ENCODE measurements at regions not wholly inside any gene's neighbourhood (a gene's known extent, or its start where the extent isn't known, plus 50 kb on each side); places are given as distances from the start of the nearest gene placed in this dataset.
"Not testable (repeated sequence)": the region's sequence is repeated elsewhere in the genome, so short reads cannot be mapped to it uniquely, and the experiment has no call there.

DNA sequence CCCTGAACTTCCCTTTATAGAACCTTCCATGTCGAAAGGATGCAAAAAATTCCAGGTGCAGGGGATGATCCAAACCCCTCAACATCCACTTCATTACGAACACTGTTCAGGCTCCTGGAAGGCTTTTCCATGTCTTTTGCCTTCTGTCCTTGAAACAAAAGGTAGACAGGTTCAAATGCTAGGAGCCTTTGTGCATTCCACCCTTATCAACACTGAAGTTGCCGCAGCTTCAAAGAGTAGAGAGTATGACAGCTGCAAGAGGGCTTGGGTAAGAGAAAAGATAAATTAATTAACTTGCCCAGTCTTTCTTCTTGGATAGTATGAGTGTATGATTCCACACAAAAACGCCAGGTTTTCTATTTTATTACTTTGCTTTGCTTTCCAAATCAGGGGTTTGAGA, 269.1 kb upstream of the MSX2 start:
- H3K27me3 Mint-ChIP-seq (ENCODE audit: low read depth), result no peaks in the 10 kb centered on the region
- no peak overlapping the region for H3K4me3 Mint-ChIP-seq (ENCODE audit: low read depth)
- no peak overlapping the region for H3K27ac Mint-ChIP-seq
- no peak for DNase-seq (ENCODE audit: low spot score)
- H3K36me3 Mint-ChIP-seq (ENCODE audit: low read depth), result no peaks in the 10 kb centered on the region
- intact Hi-C loops (cut with micrococcal nuclease), result no loop called here
- peaks cover 7% of the 10 kb centered on the region for H3K4me1 Mint-ChIP-seq (ENCODE audit: low read depth)
- H3K9me3 Mint-ChIP-seq, result no peaks in the 10 kb centered on the region

DNA sequence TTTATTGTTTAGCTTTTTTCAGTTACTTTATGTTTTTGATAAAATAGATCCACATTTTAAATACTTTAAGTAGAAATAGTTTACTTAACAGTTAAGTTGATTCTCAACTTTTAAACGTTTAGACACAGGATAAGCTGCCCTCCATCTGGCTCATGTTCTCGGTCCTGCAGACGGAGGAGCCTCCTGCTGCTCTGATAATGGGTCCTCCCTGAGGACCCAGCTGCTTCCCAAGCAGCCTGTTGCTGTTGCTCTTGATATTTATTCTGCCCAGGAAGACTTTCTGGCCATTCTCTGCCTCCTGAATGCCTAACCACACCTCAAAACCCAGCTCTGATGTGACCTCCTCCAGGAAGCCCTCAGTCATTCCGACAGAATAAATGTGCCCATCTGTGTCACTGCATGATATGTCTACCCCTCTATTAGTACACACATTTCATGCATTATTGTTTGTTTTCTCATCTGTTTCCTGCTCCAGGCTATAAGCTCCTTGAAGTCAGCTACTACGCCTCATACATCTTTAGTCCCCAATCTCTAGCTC, 267.2 kb upstream of the MSX2 start:
- no peaks in the 10 kb centered on the region for H3K27me3 Mint-ChIP-seq (ENCODE audit: low read depth)
- no peak overlapping the region for H3K27ac Mint-ChIP-seq
- no peaks in the 10 kb centered on the region for H3K36me3 Mint-ChIP-seq (ENCODE audit: low read depth)
- H3K4me3 Mint-ChIP-seq (ENCODE audit: low read depth), result no peak overlapping the region
- H3K9me3 Mint-ChIP-seq, result no peaks in the 10 kb centered on the region
- intact Hi-C loops (cut with micrococcal nuclease), result no loop called here
- no peak for DNase-seq (ENCODE audit: low spot score)
- H3K4me1 Mint-ChIP-seq (ENCODE audit: low read depth), result peaks cover 7% of the 10 kb centered on the region

DNA sequence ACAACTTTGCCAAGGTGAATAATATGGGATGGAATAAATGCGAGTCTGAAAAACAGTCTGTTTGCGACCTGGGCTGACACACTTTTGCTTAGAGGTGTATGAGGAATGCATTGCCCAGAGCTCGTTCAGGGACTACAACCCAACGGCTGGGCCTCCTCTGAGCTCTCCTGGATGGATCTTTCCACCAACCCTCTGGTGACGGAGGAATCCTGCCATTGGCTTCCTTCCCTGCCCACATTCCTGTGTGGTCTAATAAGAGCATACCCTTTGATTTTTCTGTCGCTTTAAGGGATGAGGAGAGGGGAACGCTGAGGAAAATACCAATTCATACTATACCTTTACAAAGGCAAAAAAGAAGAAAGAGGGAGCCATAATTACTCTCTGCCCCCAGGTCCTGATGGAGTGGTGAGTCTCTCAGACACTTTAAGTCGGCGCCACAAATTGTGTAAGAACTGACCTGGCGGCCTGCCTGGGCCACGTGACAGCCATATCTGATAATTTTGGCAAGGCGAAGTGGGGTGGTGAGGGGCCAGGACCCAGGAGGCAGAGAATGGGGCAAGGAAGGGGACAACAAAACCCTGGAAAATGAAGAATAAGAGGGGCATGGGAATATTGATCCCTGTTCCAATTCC, 265.2 kb upstream of the MSX2 start:
- Mint-ChIP-seq H3K4me1 (ENCODE audit: low read depth) (peaks cover 4% of the 10 kb centered on the region), H3K27ac (no peak overlapping the region), H3K9me3 (no peaks in the 10 kb centered on the region), H3K36me3 (ENCODE audit: low read depth) (no peaks in the 10 kb centered on the region), H3K27me3 (ENCODE audit: low read depth) (no peaks in the 10 kb centered on the region), H3K4me3 (ENCODE audit: low read depth) (no peak overlapping the region)
- intact Hi-C loops (cut with micrococcal nuclease), result no loop called here
- no peak for DNase-seq (ENCODE audit: low spot score)

DNA sequence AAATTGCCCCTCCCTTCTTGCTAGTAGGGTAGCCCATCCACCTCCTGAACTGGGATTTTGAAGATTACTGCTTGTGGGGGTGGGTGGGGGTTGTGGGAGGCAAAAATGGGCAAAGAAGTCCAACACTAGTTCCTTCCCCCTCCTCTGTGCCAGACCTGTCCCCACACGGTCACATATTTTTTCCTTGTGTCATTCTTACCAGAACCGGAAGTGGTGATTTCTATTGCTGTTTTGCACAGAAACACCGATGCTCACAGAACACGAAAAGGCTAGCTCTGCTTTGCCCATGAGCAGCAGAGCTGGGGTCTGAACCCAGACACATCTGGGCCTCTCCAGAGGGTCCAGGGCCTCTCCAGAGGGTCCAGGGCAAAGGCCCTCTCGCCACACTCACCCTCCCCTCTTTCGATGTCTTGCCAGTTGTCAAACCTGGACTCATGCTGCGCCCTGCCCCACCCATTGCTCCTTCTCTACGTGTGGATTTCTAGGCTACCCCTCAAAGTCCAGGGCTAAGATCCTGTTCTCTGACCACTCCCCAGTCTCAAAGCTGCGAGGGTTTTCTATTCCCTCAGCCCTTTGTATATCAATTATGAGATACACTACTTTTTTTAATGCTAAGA, 264.4 kb upstream of the MSX2 start:
- no peak overlapping the region for H3K4me3 Mint-ChIP-seq (ENCODE audit: low read depth)

DNA sequence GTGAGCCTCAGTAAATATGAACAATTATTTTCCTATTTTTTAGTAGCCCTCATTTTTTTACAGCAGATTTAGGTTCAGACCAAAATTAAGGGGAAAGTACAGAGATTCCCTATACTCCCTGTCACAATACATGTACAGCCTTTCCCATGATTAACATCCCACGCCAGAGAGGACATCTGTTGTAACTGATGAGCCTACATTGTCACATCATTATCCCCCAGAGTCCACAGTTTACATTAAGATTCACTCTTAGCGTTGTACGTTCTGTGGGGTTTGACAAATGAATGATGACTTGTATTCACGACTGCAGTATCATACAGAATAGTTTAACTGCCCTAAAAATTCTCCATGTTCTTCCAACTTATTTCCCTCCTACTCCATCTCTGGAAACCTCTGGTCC, 262.3 kb upstream of the MSX2 start:
- no peak for DNase-seq (ENCODE audit: low spot score)
- intact Hi-C loops (cut with micrococcal nuclease), result no loop called here
- no peaks in the 10 kb centered on the region for H3K4me1 Mint-ChIP-seq (ENCODE audit: low read depth)
- H3K27me3 Mint-ChIP-seq (ENCODE audit: low read depth), result no peaks in the 10 kb centered on the region
- H3K36me3 Mint-ChIP-seq (ENCODE audit: low read depth), result no peaks in the 10 kb centered on the region
- peaks cover 4% of the 10 kb centered on the region for H3K9me3 Mint-ChIP-seq
- no peak overlapping the region for H3K27ac Mint-ChIP-seq
- no peak overlapping the region for H3K4me3 Mint-ChIP-seq (ENCODE audit: low read depth)

More for the DNA sequence above, 264.4 kb upstream of the MSX2 start:
- no peak overlapping the region for H3K27ac Mint-ChIP-seq
- H3K4me1 Mint-ChIP-seq (ENCODE audit: low read depth), result no peaks in the 10 kb centered on the region
- no peaks in the 10 kb centered on the region for H3K9me3 Mint-ChIP-seq
- no peak for DNase-seq (ENCODE audit: low spot score)
- H3K36me3 Mint-ChIP-seq (ENCODE audit: low read depth), result no peaks in the 10 kb centered on the region
- no peaks in the 10 kb centered on the region for H3K27me3 Mint-ChIP-seq (ENCODE audit: low read depth)
- intact Hi-C loops (cut with micrococcal nuclease), result no loop called here

DNA sequence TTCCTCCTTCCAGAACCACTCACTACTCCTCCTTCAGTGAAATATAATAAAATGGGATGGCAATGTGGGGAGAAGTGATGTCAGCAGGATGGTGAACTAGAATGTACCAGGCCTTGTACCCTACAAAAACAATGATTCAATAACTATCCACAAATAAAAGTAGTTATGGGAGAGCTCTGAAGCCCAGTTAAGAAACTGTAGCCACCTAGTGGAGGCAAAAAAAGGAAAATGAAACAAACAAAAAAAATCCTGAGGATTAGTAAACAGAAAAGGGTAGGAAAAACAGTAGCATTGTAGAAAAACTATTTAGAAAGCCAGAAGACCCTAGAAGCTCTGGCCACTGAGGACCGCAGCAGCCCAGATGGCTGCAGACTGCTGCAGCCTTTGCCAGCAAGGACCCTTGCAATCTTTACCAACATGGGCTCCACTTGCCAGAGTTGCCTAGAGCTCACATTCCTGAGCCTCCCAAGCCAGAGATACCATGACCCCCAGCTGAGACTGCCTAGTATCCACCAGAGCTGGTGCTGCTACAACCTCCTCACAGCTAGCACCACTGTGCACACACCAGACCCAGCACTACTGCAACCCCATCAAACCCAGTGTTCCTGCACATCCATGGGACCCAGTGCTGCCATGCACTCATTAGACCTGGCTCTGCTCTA, 259.7 kb upstream of the MSX2 start:
- no peak for DNase-seq (ENCODE audit: low spot score)
- H3K27ac Mint-ChIP-seq, result no peak overlapping the region
- H3K9me3 Mint-ChIP-seq, result peaks cover 4% of the 10 kb centered on the region
- intact Hi-C loops (cut with micrococcal nuclease), result no loop called here
- no peaks in the 10 kb centered on the region for H3K4me1 Mint-ChIP-seq (ENCODE audit: low read depth)
- no peaks in the 10 kb centered on the region for H3K27me3 Mint-ChIP-seq (ENCODE audit: low read depth)
- no peak overlapping the region for H3K4me3 Mint-ChIP-seq (ENCODE audit: low read depth)
- no peaks in the 10 kb centered on the region for H3K36me3 Mint-ChIP-seq (ENCODE audit: low read depth)

DNA sequence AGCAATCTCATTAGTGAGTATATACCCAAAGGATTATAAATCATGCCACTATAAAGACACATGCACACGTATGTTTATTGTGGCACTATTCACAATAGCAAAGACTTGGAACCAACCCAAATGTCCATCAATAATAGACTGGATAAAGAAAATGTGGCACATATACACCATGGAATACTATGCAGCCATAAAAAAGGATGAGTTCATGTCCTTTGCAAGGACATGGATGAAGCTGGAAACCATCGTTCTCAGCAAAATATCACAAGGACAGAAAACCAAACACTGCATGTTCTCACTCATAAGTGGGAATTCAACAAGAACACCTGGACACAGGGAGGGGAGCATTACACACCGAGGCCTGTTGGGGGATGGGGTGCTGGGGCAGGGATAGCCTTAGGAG, 252.9 kb upstream of the MSX2 start:
- H3K36me3 Mint-ChIP-seq (ENCODE audit: low read depth); H3K27ac Mint-ChIP-seq; intact Hi-C loops (cut with micrococcal nuclease); H3K27me3 Mint-ChIP-seq (ENCODE audit: low read depth); H3K4me3 Mint-ChIP-seq (ENCODE audit: low read depth); DNase-seq (ENCODE audit: low spot score); H3K4me1 Mint-ChIP-seq (ENCODE audit: low read depth): not testable (repeated sequence)
- peaks cover 21% of the 10 kb centered on the region for H3K9me3 Mint-ChIP-seq

DNA sequence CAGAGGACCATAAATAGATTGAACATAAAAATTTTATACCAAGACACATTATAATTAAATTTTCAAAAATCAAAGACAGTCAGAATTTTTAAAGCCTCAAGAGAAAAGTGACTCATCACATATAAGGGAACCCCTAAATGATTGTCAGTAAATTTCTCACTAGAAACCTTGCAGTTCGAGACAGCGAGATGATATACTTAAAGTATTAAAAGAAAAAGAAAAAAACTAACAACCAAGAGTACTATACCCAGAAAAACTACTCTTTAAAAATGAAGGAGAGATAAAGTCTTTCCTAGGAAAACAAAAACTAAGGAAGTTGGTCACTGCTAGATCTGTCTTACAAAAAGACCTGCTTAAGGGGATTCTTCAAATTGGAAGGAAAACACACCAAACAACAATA, 251.4 kb upstream of the MSX2 start:
- DNase-seq (ENCODE audit: low spot score), result no peak
- H3K27me3 Mint-ChIP-seq (ENCODE audit: low read depth), result no peaks in the 10 kb centered on the region
- intact Hi-C loops (cut with micrococcal nuclease), result no loop called here
- no peaks in the 10 kb centered on the region for H3K36me3 Mint-ChIP-seq (ENCODE audit: low read depth)
- H3K27ac Mint-ChIP-seq, result no peak overlapping the region
- H3K4me1 Mint-ChIP-seq (ENCODE audit: low read depth), result no peaks in the 10 kb centered on the region
- H3K4me3 Mint-ChIP-seq (ENCODE audit: low read depth), result no peak overlapping the region
- peaks cover 21% of the 10 kb centered on the region for H3K9me3 Mint-ChIP-seq

DNA sequence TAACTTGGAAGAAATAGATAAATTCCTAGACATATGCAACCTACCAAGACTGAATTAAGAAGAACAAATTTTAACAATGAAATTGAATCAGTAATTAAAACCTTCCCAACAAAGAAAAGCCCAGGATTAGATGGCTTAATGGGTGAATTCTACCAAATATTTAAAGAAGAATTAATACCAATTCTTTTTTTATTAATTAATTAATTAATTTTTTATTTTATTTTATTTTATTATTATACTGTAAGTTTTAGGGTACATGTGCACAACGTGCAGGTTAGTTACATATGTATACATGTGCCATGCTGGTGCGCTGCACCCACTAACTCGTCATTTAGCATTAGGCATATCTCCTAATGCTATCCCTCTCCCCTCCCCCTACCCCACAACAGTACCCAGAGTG, 248.4 kb upstream of the MSX2 start:
- H3K4me3 Mint-ChIP-seq (ENCODE audit: low read depth); H3K27ac Mint-ChIP-seq; intact Hi-C loops (cut with micrococcal nuclease); H3K4me1 Mint-ChIP-seq (ENCODE audit: low read depth); H3K27me3 Mint-ChIP-seq (ENCODE audit: low read depth); DNase-seq (ENCODE audit: low spot score); H3K36me3 Mint-ChIP-seq (ENCODE audit: low read depth): not testable (repeated sequence)
- peaks cover 31% of the 10 kb centered on the region for H3K9me3 Mint-ChIP-seq

DNA sequence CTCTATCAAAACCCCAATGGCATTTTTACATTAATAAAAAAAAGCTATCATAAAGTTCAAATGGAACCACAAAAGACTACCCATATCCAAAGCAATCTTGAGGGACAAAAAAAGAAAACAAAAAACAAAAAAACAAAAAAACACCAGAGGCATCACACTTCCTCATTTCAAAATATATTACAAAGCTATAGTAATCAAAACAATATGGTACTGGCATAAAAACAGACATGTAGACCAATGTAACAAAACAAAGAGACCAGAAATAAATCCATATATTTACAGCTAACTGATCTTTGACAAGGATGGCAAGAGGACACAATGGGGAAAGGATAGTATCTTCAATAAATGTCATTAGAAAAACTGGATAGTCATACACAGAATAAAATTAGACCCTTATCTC, 245.1 kb upstream of the MSX2 start:
- no peak overlapping the region for H3K27ac Mint-ChIP-seq
- intact Hi-C loops (cut with micrococcal nuclease), result no loop called here
- H3K27me3 Mint-ChIP-seq (ENCODE audit: low read depth), result no peaks in the 10 kb centered on the region
- no peaks in the 10 kb centered on the region for H3K36me3 Mint-ChIP-seq (ENCODE audit: low read depth)
- DNase-seq (ENCODE audit: low spot score), result no peak
- peaks cover 21% of the 10 kb centered on the region for H3K9me3 Mint-ChIP-seq
- no peak overlapping the region for H3K4me3 Mint-ChIP-seq (ENCODE audit: low read depth)
- no peaks in the 10 kb centered on the region for H3K4me1 Mint-ChIP-seq (ENCODE audit: low read depth)

DNA sequence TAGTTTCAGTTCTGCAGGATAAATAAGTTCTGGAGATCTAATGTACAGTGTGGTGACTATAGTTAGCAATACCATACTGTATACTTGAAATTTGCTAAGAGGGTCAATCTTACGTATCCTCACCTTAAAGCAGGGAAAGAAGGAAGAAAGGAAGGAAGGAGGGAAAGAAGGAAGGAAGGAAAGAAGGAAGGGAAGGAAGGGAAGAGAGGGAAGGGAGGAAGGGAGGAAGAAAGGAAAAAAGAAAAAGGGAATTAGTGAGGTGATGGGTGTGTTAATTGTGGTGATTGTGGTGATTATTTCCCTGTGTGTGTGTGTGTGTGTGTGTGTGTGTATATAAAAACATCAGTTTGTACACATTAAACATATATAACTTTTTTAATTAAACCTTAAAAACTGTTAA, 242.6 kb upstream of the MSX2 start:
- Mint-ChIP-seq H3K27me3 (ENCODE audit: low read depth) (no peaks in the 10 kb centered on the region), H3K9me3 (peaks cover 10% of the 10 kb centered on the region), H3K4me1 (ENCODE audit: low read depth) (no peaks in the 10 kb centered on the region), H3K36me3 (ENCODE audit: low read depth) (no peaks in the 10 kb centered on the region), H3K4me3 (ENCODE audit: low read depth) (no peak overlapping the region), H3K27ac (no peak overlapping the region)
- intact Hi-C loops (cut with micrococcal nuclease), result no loop called here
- no peak for DNase-seq (ENCODE audit: low spot score)

DNA sequence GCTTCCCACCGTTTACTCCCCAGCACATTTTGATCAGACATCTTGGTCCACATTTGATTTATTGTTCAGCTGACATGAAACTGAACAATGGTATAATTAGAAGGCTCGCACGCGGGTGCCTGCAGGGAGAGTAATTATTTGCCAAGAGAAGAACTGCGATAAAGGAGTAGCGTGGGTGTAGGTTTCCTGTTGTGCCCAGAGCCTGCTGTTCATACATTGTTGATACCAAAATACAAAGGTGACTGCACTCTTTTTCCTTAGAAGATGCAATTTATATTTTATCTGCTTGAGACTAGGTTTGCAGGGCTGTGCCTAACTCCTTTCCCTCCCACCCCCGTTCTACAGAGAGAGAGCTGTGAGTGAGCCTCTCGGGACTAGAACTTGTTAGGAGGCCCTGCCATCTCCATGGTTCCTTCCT, 241.8 kb upstream of the MSX2 start:
- intact Hi-C loops (cut with micrococcal nuclease), result no loop called here
- no peak overlapping the region for H3K27ac Mint-ChIP-seq
- H3K4me3 Mint-ChIP-seq (ENCODE audit: low read depth), result no peak overlapping the region
- no peaks in the 10 kb centered on the region for H3K4me1 Mint-ChIP-seq (ENCODE audit: low read depth)
- DNase-seq (ENCODE audit: low spot score), result no peak
- H3K27me3 Mint-ChIP-seq (ENCODE audit: low read depth), result no peaks in the 10 kb centered on the region
- no peaks in the 10 kb centered on the region for H3K36me3 Mint-ChIP-seq (ENCODE audit: low read depth)
- H3K9me3 Mint-ChIP-seq, result peaks cover 10% of the 10 kb centered on the region

DNA sequence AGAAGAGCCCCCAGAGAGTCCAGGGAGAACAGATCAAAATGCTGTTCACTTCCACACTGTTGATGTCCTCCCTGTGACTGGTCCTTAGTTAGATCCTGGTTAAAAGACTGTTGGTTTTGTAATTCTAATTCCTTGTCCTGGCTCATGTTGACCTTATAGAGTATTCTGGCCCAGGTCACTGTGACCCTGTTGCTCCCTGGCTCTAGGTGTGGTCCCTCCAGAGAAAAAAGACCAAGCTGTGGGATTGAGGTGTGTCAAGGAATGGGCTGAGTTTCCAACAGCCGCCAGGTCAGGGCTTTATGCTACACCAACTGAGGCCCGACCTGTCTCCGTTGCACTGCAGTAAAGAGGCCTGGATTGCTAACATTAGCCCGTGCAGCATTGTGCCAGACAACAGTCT, 241.0 kb upstream of the MSX2 start:
- H3K27ac Mint-ChIP-seq, result no peak overlapping the region

More for the DNA sequence above, 241.0 kb upstream of the MSX2 start:
- no peak overlapping the region for H3K4me3 Mint-ChIP-seq (ENCODE audit: low read depth)
- no peaks in the 10 kb centered on the region for H3K4me1 Mint-ChIP-seq (ENCODE audit: low read depth)
- intact Hi-C loops (cut with micrococcal nuclease), result no loop called here
- DNase-seq (ENCODE audit: low spot score), result no peak
- H3K9me3 Mint-ChIP-seq, result peaks cover 7% of the 10 kb centered on the region
- no peaks in the 10 kb centered on the region for H3K36me3 Mint-ChIP-seq (ENCODE audit: low read depth)
- no peaks in the 10 kb centered on the region for H3K27me3 Mint-ChIP-seq (ENCODE audit: low read depth)
